HG03432 (cell line): ENCODE measurements at regions not wholly inside any gene's neighbourhood (a gene's known extent, or its start where the extent isn't known, plus 50 kb on each side); places are given as distances from the start of the nearest gene placed in this dataset.

Source experiments
- ATAC-seq: cut with Tn5 transposase; IDR thresholded peaks from one replicate; pipeline ENCODE4 v1.9.1; 2021; ENCODE audit warnings: mild to moderate bottlenecking, moderate library complexity; ENCODE audit not compliant: unreplicated experiment

- no peak for ATAC-seq
Measured at GRCh38 chr2:200052627-200053026, 97.2 kb downstream of the MAIP1 start.

GRCh38 chr2:200054681-200055468, 99.5 kb downstream of the MAIP1 start:
- ATAC-seq, result no peak

DNA sequence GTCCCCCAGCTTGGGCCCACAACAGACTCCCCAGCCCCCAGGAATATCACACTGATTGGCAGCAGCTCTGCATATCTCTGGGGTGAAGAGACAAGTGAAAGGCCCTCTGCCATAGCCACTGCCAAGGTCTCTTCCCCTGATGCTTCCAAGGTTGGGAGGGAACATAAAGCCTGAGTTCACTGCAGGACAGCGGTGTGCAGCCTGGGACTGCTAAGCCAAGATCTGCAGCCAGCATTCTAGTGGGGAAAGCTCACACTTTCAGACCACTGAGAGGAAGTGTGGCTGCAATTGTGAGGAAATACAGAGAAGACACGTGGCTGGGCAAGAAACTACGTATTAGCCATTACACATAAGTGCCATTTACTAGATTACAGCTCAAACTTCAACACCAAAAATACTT, 100.7 kb downstream of the MAIP1 start:
- ATAC-seq, result no peak

GRCh38 chr2:200063155-200063554, 107.8 kb downstream of the MAIP1 start:
- no peak for ATAC-seq

DNA sequence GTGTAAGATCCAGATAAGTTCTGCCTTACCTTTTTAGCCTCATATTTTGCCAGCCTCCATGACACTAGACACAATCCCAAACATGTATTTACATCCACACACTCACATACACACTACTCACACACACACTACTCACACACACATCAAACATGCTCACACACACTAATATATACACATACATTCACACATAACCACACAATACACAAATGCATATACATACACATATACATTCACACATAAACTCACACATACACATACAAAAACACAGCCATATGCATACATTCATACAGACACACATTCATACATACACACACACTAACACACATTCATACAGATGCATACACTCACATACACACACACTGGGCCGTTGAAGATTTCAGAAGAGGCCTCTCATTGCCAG, 109.5 kb downstream of the MAIP1 start:
- ATAC-seq, result no peak

- ATAC-seq, result no peak
Measured at GRCh38 chr2:200065477-200065876, 110.1 kb downstream of the MAIP1 start.

GRCh38 chr2:200066417-200066816, 111.0 kb downstream of the MAIP1 start:
- no peak for ATAC-seq

DNA sequence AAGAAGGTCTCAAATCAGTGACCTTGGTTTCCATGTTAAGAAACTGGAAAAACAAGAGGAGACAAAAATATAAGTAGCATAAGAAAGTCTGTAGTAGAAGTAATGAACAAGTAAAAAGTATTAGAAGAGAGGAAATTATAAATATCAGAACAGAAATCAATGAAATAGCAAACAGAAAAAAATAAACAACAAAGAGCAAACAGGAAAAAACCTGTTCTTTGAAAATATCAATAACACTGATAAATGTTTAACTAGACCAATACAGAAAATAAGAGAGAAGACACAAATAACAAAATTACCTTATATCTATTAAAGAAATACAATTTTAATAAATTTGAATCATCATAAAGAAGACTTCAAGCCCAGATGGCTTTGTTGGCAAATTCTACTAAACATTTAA, 113.3 kb downstream of the MAIP1 start:
- no peak for ATAC-seq

DNA sequence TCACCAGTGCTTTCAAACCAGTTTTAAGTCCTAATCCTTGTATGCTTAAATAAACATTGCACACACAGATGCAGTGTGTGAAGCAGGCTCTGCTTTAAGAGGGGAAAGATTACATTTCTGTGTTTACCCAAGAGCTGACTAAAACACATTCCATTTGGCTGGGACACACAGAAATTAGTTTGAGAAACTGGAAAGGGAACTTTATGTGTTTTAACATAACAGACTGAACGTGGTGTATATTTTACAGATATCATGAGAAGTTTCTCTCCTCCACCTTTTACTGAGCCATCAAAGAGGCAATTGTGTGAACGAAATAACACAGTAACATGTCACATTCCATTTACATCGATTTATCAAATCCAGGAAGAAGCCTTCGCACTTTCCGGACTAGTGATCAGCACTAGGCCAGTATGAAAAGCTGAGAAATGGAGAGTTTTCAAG, 121.8 kb downstream of the MAIP1 start:
- ATAC-seq, result no peak

- ATAC-seq, result no peak
Measured at GRCh38 chr2:200077838-200078237, 122.5 kb downstream of the MAIP1 start.

DNA sequence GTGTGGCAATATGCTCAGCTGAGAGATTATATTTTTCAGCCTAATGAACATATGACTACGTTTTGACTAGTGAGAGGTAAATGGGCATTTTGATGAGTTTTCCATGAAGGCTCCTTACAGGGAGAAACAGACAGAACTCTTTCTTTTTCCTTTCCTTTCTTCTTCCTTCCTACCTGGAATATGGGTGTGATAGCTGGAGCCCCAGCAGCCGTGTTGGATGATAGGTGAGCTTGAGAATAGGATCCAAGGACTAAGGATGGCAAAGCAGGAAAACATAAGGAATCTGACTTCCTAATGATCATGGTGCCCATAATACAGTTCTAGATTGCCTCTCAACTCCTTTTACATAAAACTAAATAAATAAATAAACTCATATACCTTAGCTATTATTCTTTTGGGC, 124.0 kb downstream of the MAIP1 start:
- ATAC-seq, result no peak

DNA sequence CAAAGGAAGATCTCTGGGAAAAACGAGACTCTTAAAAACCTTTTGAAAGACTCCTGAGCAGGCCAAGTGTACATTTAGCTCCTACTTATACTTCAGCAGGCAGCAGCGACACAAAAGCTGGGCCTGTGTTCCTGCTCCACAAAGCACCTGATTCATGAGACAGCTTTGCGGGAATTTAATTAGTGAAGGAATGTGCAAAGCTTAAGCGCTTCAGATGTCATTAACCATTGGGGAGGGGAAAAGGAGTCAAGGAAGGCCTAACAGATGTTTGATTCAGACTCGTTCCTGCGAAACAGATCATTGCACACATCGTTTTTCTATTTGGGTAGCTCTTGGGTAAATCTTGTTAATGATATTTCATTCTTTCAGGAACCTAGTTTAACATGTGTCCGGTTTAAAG, 125.9 kb downstream of the MAIP1 start:
- ATAC-seq, result no peak

DNA sequence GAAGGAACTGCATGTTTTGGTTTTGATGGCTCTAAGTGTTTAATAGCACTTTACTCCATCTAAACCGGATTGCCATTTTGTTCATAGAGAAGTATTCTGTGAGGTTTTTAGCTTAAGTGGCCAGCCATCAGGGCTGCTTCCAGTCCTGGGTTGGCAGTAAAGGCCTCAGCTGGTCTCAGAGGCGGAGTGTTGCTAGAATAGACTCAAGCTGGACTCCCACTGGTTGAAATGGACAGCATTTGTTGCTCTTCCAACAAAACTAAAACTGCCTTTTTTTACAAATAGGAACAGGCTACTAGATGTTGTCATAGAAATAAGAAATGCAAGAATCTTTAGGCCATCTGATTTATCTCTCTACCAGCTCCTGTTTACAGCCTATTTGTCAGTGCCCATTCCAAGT, 126.4 kb downstream of the MAIP1 start:
- no peak for ATAC-seq

DNA sequence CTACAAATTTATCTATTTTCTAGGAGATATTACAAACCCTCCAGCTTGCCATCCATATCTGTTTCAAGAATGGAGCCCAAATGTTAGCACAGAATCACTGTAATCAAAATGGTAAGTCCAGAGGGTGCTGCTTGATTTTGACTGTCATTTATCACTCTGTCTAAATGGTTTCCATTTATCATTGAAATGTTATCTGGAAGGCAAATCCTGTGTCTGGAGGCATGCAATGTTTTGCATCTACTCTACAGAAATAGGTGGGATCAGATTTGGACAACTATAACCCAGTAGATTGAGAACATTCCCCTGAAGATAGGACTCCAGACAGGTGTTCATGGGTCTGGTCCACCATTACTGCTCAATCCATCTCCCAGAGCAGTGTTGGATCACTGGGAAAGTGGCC, 128.7 kb downstream of the MAIP1 start:
- no peak for ATAC-seq

DNA sequence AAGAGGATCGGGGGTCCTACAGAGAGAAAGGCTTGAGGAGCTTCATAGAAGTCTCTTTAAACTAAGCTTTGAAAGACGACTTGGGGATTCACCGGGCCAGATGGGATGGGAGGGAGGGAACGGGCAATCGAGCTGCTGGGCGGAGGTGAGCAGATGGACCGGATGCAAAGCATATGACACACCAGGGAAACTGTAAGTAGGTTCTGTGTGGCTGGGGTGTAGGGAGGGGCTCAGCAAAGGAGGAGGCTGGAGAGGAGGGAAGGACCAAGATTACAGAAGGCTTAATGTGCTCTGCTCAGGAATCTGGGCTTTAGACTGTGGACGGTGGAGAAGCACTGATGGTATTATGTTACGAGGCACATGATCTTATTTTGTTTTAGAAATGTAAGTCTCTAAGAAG, 131.5 kb downstream of the MAIP1 start:
- no peak for ATAC-seq

- ATAC-seq, result no peak
Measured at GRCh38 chr2:200087451-200087850, 132.1 kb downstream of the MAIP1 start.

GRCh38 chr2:200089040-200089755, 133.8 kb downstream of the MAIP1 start:
- ATAC-seq, result no peak

DNA sequence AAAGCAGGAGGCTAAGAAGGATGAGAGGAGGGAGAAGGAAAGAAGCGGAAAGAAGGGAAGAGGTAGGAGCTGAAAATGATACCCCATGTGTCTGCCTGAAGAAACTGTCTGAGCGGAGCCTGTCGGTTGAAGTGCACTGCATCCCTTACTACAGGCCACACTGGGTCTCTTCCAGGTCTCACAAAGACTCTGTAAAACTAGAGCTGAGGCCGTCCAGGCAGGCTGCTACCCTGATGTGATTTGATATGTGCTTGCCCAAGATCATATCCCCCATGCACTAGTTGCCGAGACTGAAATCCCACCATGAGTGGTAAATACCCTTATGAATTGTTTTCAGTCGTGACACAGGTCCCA, 134.4 kb downstream of the MAIP1 start:
- ATAC-seq, result no peak

- no peak for ATAC-seq
Measured at GRCh38 chr2:200090683-200091082, 135.3 kb downstream of the MAIP1 start.

DNA sequence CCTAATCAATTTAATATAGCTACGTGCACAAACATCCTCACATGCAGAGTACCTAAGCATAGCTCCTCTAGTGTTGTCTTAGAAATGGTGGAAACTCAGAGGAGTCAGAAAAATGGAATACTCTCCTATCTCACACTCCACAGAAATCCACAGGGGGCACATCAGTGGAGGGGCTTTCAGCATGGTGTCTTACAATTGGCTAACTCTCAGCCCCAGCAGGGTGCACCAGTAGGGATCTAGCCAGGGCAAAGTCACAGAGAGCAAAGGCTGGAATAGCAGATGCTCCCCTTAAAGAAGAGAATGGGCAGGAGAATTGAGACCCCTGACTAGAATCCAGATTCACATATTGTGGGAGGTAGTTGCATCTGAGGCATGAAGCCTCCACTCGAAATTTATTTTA, 135.7 kb downstream of the MAIP1 start:
- no peak for ATAC-seq

- ATAC-seq, result no peak
Measured at GRCh38 chr2:200092235-200092634, 136.9 kb downstream of the MAIP1 start.

DNA sequence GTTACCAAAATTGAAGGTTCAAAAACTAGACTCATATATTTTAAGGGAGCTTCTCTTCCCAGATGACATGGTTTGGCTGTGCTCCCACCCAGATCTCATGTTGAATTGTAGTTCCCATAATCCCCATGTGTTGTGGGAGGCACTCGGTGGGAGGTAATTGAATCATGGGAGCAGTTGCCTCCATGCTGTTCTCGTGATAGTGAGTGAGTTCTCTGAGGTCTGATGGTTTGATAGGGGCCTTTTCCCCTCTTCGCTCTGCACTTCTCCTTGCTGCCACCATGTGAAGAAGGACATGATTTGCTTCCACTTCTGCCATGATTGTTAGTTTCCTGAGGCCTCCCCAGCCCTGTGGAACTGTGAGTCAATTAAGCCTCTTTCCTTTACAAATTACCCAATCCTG, 140.1 kb downstream of the MAIP1 start:
- no peak for ATAC-seq

DNA sequence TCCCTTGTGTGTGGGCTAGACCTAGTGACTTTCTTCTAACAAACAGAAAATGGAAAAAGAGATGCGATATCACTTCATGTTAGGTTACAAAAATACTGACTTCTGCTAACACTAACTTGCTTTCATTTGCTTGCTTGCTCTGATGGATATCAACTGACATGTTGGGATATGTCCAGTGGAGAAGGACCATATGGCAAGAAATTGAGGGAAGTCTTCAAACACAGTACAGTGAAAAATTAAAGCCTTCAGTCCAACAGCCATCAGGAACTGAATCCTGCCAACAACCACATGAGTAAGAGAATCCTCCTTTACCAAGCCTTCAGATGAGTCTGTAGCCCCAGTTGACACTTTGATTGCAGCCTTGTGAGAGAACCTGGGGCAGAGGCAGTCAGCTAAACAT, 143.9 kb downstream of the MAIP1 start:
- ATAC-seq, result no peak
